T-cell (primary cell): ENCODE measurements at regions not wholly inside any gene's neighbourhood (a gene's known extent, or its start where the extent isn't known, plus 50 kb on each side); places are given as distances from the start of the nearest gene placed in this dataset.

ENCODE experiments used
- ATAC-seq, 4 experiments: fragments of 200-7000 bp in 3 of 4; fragments of 150-1000 bp in 1 of 4; cut with Tn5 transposase; replicated peaks in 1 of 4; 1 replicate in 3 of 4; 2 replicates in 1 of 4; pipeline ENCODE4 v1.10.0; 2021; ENCODE audit warnings: moderate library complexity in 3 of 4, mild to moderate bottlenecking in 2 of 4, moderate number of reproducible peaks in 1 of 4
- CTCF ChIA-PET, 2 donors: fragments of 300-600 bp; sonication (Branson Sonifier 250); formaldehyde crosslinking; loops; one replicate each; lab custom pipeline; 2022; ENCODE audit warnings: antibody characterized with exemption in 2 of 2; lab: Charles Lee
- POLR2A ChIA-PET, 2 donors: fragments of 300-600 bp; sonication (Branson Sonifier 250); formaldehyde crosslinking; loops; one replicate each; lab custom pipeline; 2022; ENCODE audit warnings: antibody characterized with exemption in 2 of 2; lab: Charles Lee
- DNase-seq, 35 experiments: peaks; one replicate each; pipeline versions ENCODE4 v3.0.0 to v3.0.0-alpha.2; 2013 to 2023
- H3K27ac ChIP-seq: one replicate; pipeline ENCODE4 v1.5.1; 2013; ENCODE audit warnings: low read length
- H3K27me3 ChIP-seq, 2 experiments: replicated peaks in 1 of 2; 1 replicate in 1 of 2; 2 replicates in 1 of 2; pipeline versions ENCODE4 v1.6.1 to v1.7.0; 2013; ENCODE audit warnings: low read length in 1 of 2, mixed read lengths in 1 of 2; ENCODE audit not compliant: control insufficient read depth in 2 of 2, insufficient read depth in 2 of 2; ENCODE audit errors: extremely low read depth in 1 of 2
- H3K36me3 ChIP-seq, 2 donors: 1 replicate in 1 of 2; 2 replicates in 1 of 2; pipeline versions ENCODE4 v1.6.1 to v1.7.0; 2013; ENCODE audit warnings: low read length in 1 of 2; ENCODE audit not compliant: control insufficient read depth in 2 of 2, insufficient read depth in 1 of 2; ENCODE audit errors: extremely low read depth in 1 of 2
- H3K4me1 ChIP-seq, 2 experiments: 1 replicate in 1 of 2; 2 replicates in 1 of 2; pipeline versions ENCODE4 v1.6.1 to v1.7.0; 2013; ENCODE audit warnings: low read length in 2 of 2, mixed read lengths in 1 of 2; ENCODE audit not compliant: insufficient read depth in 2 of 2, control insufficient read depth in 1 of 2; ENCODE audit errors: extremely low read depth in 1 of 2
- H3K4me3 ChIP-seq, 2 donors: 1 replicate in 1 of 2; 2 replicates in 1 of 2; pipeline versions ENCODE4 v1.5.1 to v1.7.0; 2013; ENCODE audit warnings: mild to moderate bottlenecking in 2 of 2, low read length in 1 of 2, moderate library complexity in 1 of 2; ENCODE audit not compliant: control insufficient read depth in 1 of 2; ENCODE audit errors: extremely low read depth in 1 of 2
- H3K9me3 ChIP-seq: 2 replicates; pipeline ENCODE4 v1.7.0; 2013
- H3K27ac Mint-ChIP-seq, 2 donors: one replicate each; pipeline ENCODE4 v1.8.0; 2020 to 2021; ENCODE audit warnings: mild to moderate bottlenecking in 2 of 2, mixed read lengths in 2 of 2
- H3K27me3 Mint-ChIP-seq, 2 donors: one replicate each; pipeline ENCODE4 v1.8.0; 2021 to 2022; ENCODE audit warnings: mixed read lengths in 2 of 2
- H3K36me3 Mint-ChIP-seq: one replicate; pipeline ENCODE4 v1.8.0; 2021; ENCODE audit warnings: mixed read lengths
- H3K4me1 Mint-ChIP-seq, 3 donors: one replicate each; pipeline ENCODE4 v1.8.0; 2020 to 2022; ENCODE audit warnings: mixed read lengths in 3 of 3, mild to moderate bottlenecking in 1 of 3
- H3K4me3 Mint-ChIP-seq, 3 donors: one replicate each; pipeline ENCODE4 v1.8.0; 2020 to 2022; ENCODE audit warnings: mild to moderate bottlenecking in 3 of 3, mixed read lengths in 3 of 3, moderate library complexity in 3 of 3
- H3K9me3 Mint-ChIP-seq, 3 donors: one replicate each; pipeline ENCODE4 v1.8.0; 2020 to 2022; ENCODE audit warnings: mixed read lengths in 3 of 3
- WGBS: methylation state at CpG from one replicate; pipeline ENCODE4 v1.1.5; 2013; ENCODE audit warnings: missing lambda C conversion rate; ENCODE audit not compliant: insufficient coverage; 5-methylcytosine and 5-hydroxymethylcytosine counted together

DNA sequence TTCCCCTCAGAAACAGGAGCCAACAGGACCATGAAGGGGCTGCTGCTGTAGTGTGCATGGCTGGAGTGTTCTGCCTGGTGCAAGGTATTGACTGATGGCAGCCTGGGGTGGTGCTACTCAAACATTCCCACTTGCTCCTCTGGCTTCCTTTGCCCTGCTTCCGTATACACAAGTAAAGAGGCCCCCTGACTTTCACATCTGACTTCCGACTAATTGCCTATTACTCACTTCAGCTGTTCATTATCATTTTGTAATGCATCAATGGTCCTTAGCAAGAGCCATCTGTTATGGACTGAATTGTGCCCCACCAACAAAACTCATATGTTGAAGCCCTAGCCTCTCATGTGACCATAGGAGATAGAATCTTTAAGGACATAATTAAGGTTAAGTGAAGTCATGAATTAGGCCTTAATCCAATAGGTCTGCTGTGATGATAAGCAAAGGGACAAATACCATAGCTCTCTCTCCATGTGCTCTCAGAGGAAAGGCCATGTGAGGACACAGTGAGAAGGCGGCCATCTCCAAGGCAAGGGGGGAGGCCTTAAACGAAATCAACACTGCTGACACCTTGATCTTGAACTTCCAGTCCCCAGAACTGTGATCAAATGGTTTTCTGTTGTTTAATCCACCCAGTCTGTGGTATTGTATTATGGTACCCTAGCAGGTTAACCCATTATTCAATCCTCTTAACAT is 122.5 kb upstream of the CLNK start:
- Histone ChIP-seq H3K4me1 (no peaks in the 10 kb centered on the region), H3K27ac (no peak overlapping the region), H3K36me3 (no peaks in the 10 kb centered on the region), H3K4me3 (no peak overlapping the region), H3K9me3 (no peaks in the 10 kb centered on the region), H3K27me3 (no peaks in the 10 kb centered on the region)
- WGBS, result 86% methylated on average over 1 of the region's 4 CpGs
- no peaks in the 10 kb centered on the region for H3K4me1 Mint-ChIP-seq
- ChIA-PET CTCF (no interaction called here), POLR2A (no interaction called here)
- no peak overlapping the region for H3K27ac Mint-ChIP-seq
- peaks cover 0 to 10% of the 10 kb centered on the region in 2 donors for H3K27me3 Mint-ChIP-seq
- ATAC-seq (no peak), DNase-seq (no peak)
- H3K4me3 Mint-ChIP-seq, result no peak overlapping the region
- peaks cover 3 to 10% (median 4%) of the 10 kb centered on the region in 3 donors for H3K9me3 Mint-ChIP-seq
- H3K36me3 Mint-ChIP-seq, result no peaks in the 10 kb centered on the region

DNA sequence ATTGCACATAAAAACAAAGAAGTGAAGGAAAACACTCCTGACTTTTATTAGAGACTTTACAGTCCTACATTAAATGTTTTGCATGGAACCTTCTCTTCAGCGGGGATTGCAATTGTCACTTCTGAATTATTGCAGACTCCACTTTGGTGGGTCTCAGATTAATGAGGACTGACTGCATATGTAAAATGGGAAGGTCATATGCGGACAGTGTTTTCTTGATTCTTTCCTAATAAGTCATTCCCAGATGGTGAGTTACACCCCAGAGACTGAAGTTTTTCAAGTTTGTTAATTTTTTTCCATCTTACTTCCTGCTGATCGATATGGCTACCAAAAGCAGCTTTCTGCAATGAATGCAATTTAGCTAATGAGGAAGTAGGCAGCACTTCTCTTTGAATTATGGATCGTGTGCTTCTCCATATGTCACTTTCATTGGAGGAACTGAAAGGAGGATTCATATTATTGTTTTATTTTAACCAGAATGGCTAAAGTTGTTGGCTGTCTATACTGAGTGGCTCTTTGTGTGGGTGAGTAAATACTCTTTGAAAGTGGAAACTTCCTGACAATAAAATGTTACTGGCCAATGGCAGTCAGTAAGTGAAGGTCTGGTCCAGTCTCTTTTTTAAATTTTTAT is 119.3 kb upstream of the CLNK start:
- Mint-ChIP-seq H3K27ac (no peak overlapping the region), H3K4me3 (no peak overlapping the region), H3K27me3 (peaks cover 0 to 10% of the 10 kb centered on the region in 2 donors), H3K9me3 (peaks cover 3 to 10% (median 4%) of the 10 kb centered on the region in 3 donors), H3K36me3 (no peaks in the 10 kb centered on the region), H3K4me1 (no peaks in the 10 kb centered on the region)
- no peaks in the 10 kb centered on the region for H3K4me1 ChIP-seq
- no peak overlapping the region for H3K27ac ChIP-seq
- H3K9me3 ChIP-seq, result no peaks in the 10 kb centered on the region
- DNase-seq (no peak), ATAC-seq (no peak)
- H3K4me3 ChIP-seq, result no peak overlapping the region
- H3K27me3 ChIP-seq, result no peaks in the 10 kb centered on the region
- POLR2A ChIA-PET, result no interaction called here
- CTCF ChIA-PET, result no interaction called here
- no CpG with 5 or more reads among the region's 4 CpGs for WGBS
- H3K36me3 ChIP-seq, result no peaks in the 10 kb centered on the region

DNA sequence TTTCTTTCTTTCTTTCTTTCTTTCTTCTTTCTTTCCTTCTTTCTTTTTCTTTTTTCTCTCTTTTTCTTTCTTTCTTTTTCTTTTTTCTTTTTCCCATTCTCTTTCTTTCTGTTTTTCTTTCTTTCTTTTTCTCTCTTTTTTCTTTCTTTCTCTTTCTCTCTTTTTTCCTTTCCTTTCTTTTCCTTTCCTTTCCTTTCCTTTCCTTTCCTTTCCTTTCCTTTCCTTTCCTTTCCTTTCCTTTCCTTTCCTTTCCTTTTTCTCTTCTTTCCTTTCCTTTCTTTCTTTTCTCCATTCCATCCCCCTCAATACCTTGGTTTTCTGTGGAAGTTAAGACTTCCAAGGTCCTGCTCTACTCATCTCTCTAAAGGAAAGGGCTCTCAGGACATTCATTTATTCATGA is 102.8 kb upstream of the CLNK start:
- no peak overlapping the region for H3K4me3 Mint-ChIP-seq
- ChIA-PET POLR2A (no interaction called here), CTCF (interaction anchor here in 1 of 2 donors (0.7 kb wide), 1 partner anchor 1875 kb away, joined by 3 read pairs; no protein-coding TSS in a partner anchor)
- no peak overlapping the region for H3K27ac ChIP-seq
- H3K4me1 ChIP-seq, result no peaks in the 10 kb centered on the region
- peaks cover 0 to 10% (median 0%) of the 10 kb centered on the region in 3 donors for H3K9me3 Mint-ChIP-seq
- no peaks in the 10 kb centered on the region for H3K36me3 ChIP-seq
- no peaks in the 10 kb centered on the region for H3K36me3 Mint-ChIP-seq
- no peak overlapping the region for H3K27ac Mint-ChIP-seq
- H3K9me3 ChIP-seq, result no peaks in the 10 kb centered on the region
- no peaks in the 10 kb centered on the region for H3K27me3 ChIP-seq
- ATAC-seq, result no peak
- no peak overlapping the region for H3K4me3 ChIP-seq
- H3K4me1 Mint-ChIP-seq, result no peaks in the 10 kb centered on the region
- no peak for DNase-seq
- peaks cover 2 to 3% of the 10 kb centered on the region in 2 donors for H3K27me3 Mint-ChIP-seq

DNA sequence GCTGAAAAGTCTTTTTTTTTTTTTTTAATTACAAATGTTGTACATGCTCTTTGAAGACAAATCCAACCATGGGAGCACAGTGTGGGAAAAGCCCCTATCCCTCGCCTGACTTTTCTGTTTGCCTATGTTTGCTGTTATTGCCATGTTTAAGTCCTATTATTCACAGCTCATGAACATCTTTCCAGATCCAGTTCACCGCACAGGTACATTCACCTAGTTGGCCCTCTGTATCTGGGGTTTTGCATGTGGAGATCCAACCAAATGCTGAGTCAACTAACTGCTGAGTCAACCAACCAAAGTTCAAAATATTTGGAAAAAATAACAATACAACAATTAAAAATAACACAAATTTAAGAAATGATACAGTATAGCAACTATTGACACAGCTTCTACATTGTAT is 100.1 kb upstream of the CLNK start:
- Histone ChIP-seq H3K27me3 (peaks cover 0 to 4% of the 10 kb centered on the region in 2 experiments), H3K4me1 (no peaks in the 10 kb centered on the region), H3K27ac (no peak overlapping the region), H3K4me3 (no peak overlapping the region), H3K36me3 (no peaks in the 10 kb centered on the region), H3K9me3 (no peaks in the 10 kb centered on the region)
- no peak for DNase-seq
- H3K36me3 Mint-ChIP-seq, result no peaks in the 10 kb centered on the region
- ATAC-seq, result no peak
- peaks cover 2 to 8% of the 10 kb centered on the region in 2 donors for H3K27me3 Mint-ChIP-seq
- H3K9me3 Mint-ChIP-seq, result peaks cover 0 to 11% (median 4%) of the 10 kb centered on the region in 3 donors
- ChIA-PET POLR2A (interaction anchor here in 1 of 2 donors (0.6 kb wide), 1 partner anchor 52 kb away, joined by 3 read pairs; no protein-coding TSS in a partner anchor), CTCF (no interaction called here)
- WGBS, result no CpG with 5 or more reads among the region's 2 CpGs
- no peaks in the 10 kb centered on the region for H3K4me1 Mint-ChIP-seq
- H3K4me3 Mint-ChIP-seq, result no peak overlapping the region
- H3K27ac Mint-ChIP-seq, result no peak overlapping the region

DNA sequence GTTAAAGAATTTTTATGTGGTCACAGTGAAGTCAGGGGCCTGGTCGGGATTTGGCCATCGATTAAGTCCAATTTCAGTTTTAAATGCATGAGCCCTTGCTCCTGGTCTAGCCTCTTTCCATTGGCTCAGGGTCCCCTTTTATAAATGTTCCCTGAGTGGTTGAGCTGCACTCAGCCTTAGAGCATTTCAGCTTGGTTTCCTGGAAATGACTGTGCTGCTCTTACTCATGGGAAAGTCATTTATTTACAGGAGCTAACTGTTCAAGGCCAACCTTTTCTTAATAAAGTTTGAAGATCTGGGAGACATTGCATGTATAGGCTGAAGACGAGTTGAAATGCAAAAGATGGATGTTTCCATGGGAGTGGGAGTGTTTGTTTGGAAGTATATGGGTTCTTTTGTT is 98.8 kb upstream of the CLNK start:
- Histone ChIP-seq H3K27me3 (peaks cover 0 to 4% of the 10 kb centered on the region in 2 experiments), H3K27ac (no peak overlapping the region), H3K9me3 (no peaks in the 10 kb centered on the region), H3K4me3 (no peak overlapping the region), H3K4me1 (no peaks in the 10 kb centered on the region), H3K36me3 (no peaks in the 10 kb centered on the region)
- Mint-ChIP-seq H3K36me3 (no peaks in the 10 kb centered on the region), H3K27me3 (peaks cover 2 to 8% of the 10 kb centered on the region in 2 donors), H3K4me1 (no peaks in the 10 kb centered on the region), H3K9me3 (peaks cover 0 to 11% (median 4%) of the 10 kb centered on the region in 3 donors), H3K4me3 (no peak overlapping the region), H3K27ac (no peak overlapping the region)
- ATAC-seq (no peak), DNase-seq (no peak)
- CTCF ChIA-PET, result interaction anchor here in 1 of 2 donors (0.5 kb wide), 1 partner anchor 166 kb away, joined by 3 read pairs; no protein-coding TSS in a partner anchor
- 74% methylated on average over 3 of the region's 3 CpGs for WGBS
- POLR2A ChIA-PET, result no interaction called here

DNA sequence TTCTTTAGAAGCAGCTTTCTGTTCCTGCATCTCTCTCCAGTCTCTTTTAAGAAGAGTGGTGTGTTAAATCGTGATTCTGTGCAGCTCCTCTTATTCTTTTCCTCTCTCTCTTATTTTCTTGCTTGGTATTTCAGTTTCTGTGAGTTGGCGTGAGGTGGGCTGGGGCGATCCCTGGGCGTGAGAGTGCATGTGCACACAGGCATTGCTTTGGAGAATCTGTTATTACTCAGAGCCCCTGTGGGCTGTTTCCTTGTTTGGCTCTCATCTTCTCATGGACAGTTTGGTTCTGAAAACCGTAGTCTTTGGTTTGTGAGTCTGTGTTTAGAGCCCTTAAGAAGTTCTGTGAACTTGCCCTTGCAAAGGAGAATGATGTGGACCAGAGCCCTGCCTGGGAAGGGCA is 97.2 kb upstream of the CLNK start:
- peaks cover 2 to 8% of the 10 kb centered on the region in 2 donors for H3K27me3 Mint-ChIP-seq
- Histone ChIP-seq H3K27ac (no peak overlapping the region), H3K27me3 (peaks cover 0 to 4% of the 10 kb centered on the region in 2 experiments), H3K36me3 (no peaks in the 10 kb centered on the region), H3K9me3 (no peaks in the 10 kb centered on the region), H3K4me1 (no peaks in the 10 kb centered on the region), H3K4me3 (no peak overlapping the region)
- ChIA-PET POLR2A (no interaction called here), CTCF (no interaction called here)
- DNase-seq (no peak), ATAC-seq (no peak)
- peaks cover 0 to 6% (median 4%) of the 10 kb centered on the region in 3 donors for H3K9me3 Mint-ChIP-seq
- H3K36me3 Mint-ChIP-seq, result no peaks in the 10 kb centered on the region
- WGBS, result 33% methylated on average over 1 of the region's 5 CpGs
- H3K4me1 Mint-ChIP-seq, result no peaks in the 10 kb centered on the region
- H3K27ac Mint-ChIP-seq, result no peak overlapping the region
- no peak overlapping the region for H3K4me3 Mint-ChIP-seq
